NCI-H1048 (cell line): ENCODE measurements at regions not wholly inside any gene's neighbourhood (a gene's known extent, or its start where the extent isn't known, plus 50 kb on each side); places are given as distances from the start of the nearest gene placed in this dataset.
"Not testable (repeated sequence)": the region's sequence is repeated elsewhere in the genome, so short reads cannot be mapped to it uniquely, and the experiment has no call there.

Experiments
- DNase-seq: peaks from one replicate; lab custom pipeline; 2025; lab: John Stamatoyannopoulos, UW

GRCh38 chr2:129913695-129914495 lies 65.6 kb upstream of the RAB6C start:
- no peak for DNase-seq

- no peak for DNase-seq
Measured at GRCh38 chr2:129914538-129915302, 64.7 kb upstream of the RAB6C start.

- no peak for DNase-seq
Measured at GRCh38 chr2:129915303-129915840, 64.1 kb upstream of the RAB6C start.

GRCh38 chr2:129918604-129919003 lies 60.9 kb upstream of the RAB6C start:
- no peak for DNase-seq

GRCh38 chr2:129922571-129923264 lies 56.7 kb upstream of the RAB6C start:
- DNase-seq: no peak

- DNase-seq: peak; percentile 15
Measured at GRCh38 chr2:129923265-129924091, 56.0 kb upstream of the RAB6C start.

- DNase-seq: not testable (repeated sequence)
Measured at GRCh38 chr2:129924115-129924514, 55.4 kb upstream of the RAB6C start.

- DNase-seq: no peak
Measured at GRCh38 chr2:129925381-129925780, 54.1 kb upstream of the RAB6C start.

- DNase-seq: no peak
Measured at GRCh38 chr2:129927696-129928095, 51.8 kb upstream of the RAB6C start.

- no peak for DNase-seq
Measured at GRCh38 chr2:129929321-129930290, 49.9 kb upstream of the RAB6C start.
